ENCODE measurements at regions not wholly inside any gene's neighbourhood (a gene's known extent, or its start where the extent isn't known, plus 50 kb on each side); places are given as distances from the start of the nearest gene placed in this dataset.

DNA sequence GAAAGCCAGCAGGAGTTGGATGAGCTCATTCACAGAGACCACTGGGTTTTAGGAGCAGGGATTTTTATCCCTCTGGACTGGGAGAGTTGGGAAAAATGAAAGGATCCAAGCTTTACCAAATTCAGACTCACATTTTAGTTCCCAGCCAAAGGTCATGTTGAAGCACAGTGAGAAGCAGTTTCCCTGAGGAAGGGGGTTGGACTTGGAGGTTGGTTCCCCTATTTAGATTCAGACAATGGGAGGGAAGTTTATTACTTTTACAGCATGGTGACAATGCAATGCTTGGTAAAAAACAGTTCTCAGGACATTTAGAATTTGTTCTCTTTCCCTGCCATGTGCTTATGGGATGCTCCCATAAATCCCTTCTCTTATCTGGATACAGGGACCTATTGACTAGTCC lies 57.3 kb upstream of the ZNF648 start:
- no peak for FAIRE-seq

DNA sequence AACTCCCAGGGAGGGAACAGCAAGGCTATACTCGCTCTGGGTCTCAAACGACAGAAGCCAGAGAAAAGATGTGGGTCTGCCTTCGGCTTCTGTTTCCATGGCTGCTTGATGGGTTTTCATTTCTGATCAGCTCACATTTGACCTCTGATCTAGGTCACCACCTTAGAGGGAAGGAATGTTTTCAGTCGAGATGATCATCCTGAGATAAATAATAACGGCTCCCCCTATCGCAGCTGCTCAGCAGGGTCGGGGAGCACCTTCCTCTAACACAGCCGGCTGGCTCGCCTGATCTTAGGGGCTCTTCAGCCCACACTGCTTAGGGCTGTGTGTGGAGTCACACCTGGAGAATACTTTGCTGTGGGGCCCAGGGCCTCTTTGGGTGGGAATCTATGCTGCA lies 53.1 kb upstream of the ZNF648 start:
- no peak for FAIRE-seq

DNA sequence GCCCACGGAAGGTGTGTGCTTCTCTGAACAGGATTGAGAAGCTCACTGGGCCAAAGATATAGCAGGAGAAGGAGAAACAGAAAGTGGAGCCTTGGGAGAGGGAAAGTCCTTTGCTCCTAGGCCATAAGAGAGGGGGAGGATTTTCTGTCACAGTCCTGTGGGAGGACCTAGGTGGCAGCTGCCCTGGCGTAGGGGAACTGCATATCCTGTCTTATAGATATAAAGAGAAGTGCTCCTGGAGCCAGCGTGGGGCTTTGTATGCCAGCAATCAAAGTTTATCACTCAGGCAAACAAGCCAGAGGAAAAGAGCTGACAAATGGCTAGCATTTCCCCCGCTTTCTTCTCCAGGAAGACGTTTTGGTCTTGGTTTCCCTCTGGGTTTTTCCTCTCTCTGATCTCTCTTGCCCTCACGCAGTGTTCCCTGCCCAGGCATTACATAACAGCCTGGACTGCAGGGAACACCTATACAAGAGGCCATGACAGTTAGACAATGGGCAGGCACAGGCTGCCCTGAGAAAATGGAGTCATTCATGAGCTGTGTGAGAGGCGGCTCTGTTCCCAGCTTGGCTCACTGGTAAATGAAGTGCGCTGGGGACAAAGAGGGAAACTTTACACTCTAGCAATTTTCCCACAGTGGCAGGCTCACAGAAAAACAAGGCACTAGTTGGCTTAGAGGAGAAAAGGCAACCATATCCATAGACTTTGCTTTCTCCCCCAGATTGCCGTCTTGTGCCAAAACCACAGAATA lies 52.5 kb upstream of the ZNF648 start:
- no peak for FAIRE-seq

DNA sequence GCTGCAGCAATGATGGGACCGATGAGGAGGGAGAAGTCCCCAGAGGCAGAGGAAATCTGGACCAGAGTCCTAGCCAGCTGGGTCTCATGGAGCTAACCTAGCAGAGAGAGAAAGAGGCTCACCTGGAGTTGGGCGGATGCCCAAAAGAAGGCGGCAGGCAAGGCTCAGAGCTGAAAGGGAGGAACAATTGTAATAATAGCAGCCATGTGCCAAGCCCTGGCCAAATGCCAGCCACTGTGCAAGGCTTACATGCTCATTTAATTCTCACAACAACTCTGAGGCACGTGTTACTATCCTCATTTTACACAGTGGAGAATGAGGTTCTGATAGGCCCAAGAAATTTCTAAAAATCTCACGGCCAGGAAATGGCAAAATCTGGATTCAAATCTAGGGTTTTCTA lies 50.0 kb upstream of the ZNF648 start:
- FAIRE-seq: no peak
